GM12801 (cell line): ENCODE measurements at regions not wholly inside any gene's neighbourhood (a gene's known extent, or its start where the extent isn't known, plus 50 kb on each side); places are given as distances from the start of the nearest gene placed in this dataset.

Source experiments
- CTCF ChIP-seq: IDR thresholded peaks from one replicate; pipeline ENCODE4 v1.5.1; 2011; ENCODE audit warnings: control low read depth; ENCODE audit not compliant: insufficient read length; ENCODE audit errors: extremely low read depth

GRCh38 chr10:109328001-109328400, 595.3 kb downstream of the XPNPEP1 start:
- TF ChIP-seq CTCF = no peak

- TF ChIP-seq CTCF = no peak
Measured at GRCh38 chr10:109327266-109327665, 596.0 kb downstream of the XPNPEP1 start.

- TF ChIP-seq CTCF = no peak
Measured at GRCh38 chr10:109324721-109325120, 598.6 kb downstream of the XPNPEP1 start.

- TF ChIP-seq CTCF = no peak
Measured at GRCh38 chr10:109317746-109318366, 605.5 kb downstream of the XPNPEP1 start.

- TF ChIP-seq CTCF = no peak
Measured at GRCh38 chr10:109308971-109309370, 614.3 kb downstream of the XPNPEP1 start.

GRCh38 chr10:109306698-109307097, 616.6 kb downstream of the XPNPEP1 start:
- TF ChIP-seq CTCF = no peak

GRCh38 chr10:109287858-109288257, 635.5 kb downstream of the XPNPEP1 start:
- TF ChIP-seq CTCF = no peak
